HG02981 (cell line): ENCODE measurements at regions not wholly inside any gene's neighbourhood (a gene's known extent, or its start where the extent isn't known, plus 50 kb on each side); places are given as distances from the start of the nearest gene placed in this dataset.

Experiments
- ATAC-seq: cut with Tn5 transposase; IDR thresholded peaks from one replicate; pipeline ENCODE4 v1.9.1; 2021; ENCODE audit warnings: mild to moderate bottlenecking, moderate library complexity; ENCODE audit not compliant: unreplicated experiment

GRCh38 chr20:58019850-58020625 is 208.4 kb downstream of the ANKRD60 start:
- ATAC-seq, result no peak

- ATAC-seq, result no peak
Measured at GRCh38 chr20:58019027-58019849, 209.2 kb downstream of the ANKRD60 start.

- ATAC-seq, result no peak
Measured at GRCh38 chr20:58018590-58018989, 209.9 kb downstream of the ANKRD60 start.

GRCh38 chr20:58017970-58018530 is 210.4 kb downstream of the ANKRD60 start:
- no peak for ATAC-seq

- no peak for ATAC-seq
Measured at GRCh38 chr20:58017231-58017969, 211.1 kb downstream of the ANKRD60 start.

GRCh38 chr20:58016779-58017178 is 211.7 kb downstream of the ANKRD60 start:
- no peak for ATAC-seq

GRCh38 chr20:58014628-58015315 is 213.7 kb downstream of the ANKRD60 start:
- no peak for ATAC-seq

GRCh38 chr20:58012731-58013510 is 215.5 kb downstream of the ANKRD60 start:
- ATAC-seq, result no peak

GRCh38 chr20:58011947-58012610 is 216.4 kb downstream of the ANKRD60 start:
- ATAC-seq, result no peak

GRCh38 chr20:58011106-58011946 is 217.1 kb downstream of the ANKRD60 start:
- no peak for ATAC-seq

- ATAC-seq, result no peak
Measured at GRCh38 chr20:58010666-58011065, 217.8 kb downstream of the ANKRD60 start.

GRCh38 chr20:58010186-58010585 is 218.3 kb downstream of the ANKRD60 start:
- ATAC-seq, result no peak

- ATAC-seq, result no peak
Measured at GRCh38 chr20:58008866-58009265, 219.6 kb downstream of the ANKRD60 start.

- no peak for ATAC-seq
Measured at GRCh38 chr20:58008413-58008812, 220.0 kb downstream of the ANKRD60 start.

GRCh38 chr20:58007947-58008346 is 220.5 kb downstream of the ANKRD60 start:
- ATAC-seq, result no peak

GRCh38 chr20:58006346-58007316 is 221.8 kb downstream of the ANKRD60 start:
- no peak for ATAC-seq
